NCI-H2196 treated with DMSO at 0.1 percent for 48 hours (cell line): ENCODE measurements at regions not wholly inside any gene's neighbourhood (a gene's known extent, or its start where the extent isn't known, plus 50 kb on each side); places are given as distances from the start of the nearest gene placed in this dataset.

Experiments
- DNase-seq: peaks from one replicate; lab custom pipeline; 2025; ENCODE audit not compliant: unreplicated experiment; lab: John Stamatoyannopoulos, UW

DNA sequence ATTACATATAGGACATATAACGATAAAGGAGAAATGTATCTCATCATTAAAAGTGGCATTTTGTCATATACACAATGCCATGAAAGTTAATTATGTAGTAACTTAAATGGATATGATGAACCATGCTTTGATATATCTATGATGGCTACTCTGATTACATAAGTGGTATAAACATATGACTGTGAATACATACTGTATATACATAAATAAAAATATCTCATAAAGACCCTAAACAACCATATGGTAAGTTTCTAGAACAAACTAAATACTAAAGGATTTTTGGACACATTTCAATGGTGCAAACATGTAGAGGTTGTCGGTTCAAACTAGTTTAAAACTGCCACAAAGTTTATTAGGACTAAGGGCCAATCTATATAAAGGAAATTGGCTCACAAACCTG is 849.6 kb upstream of the INTU start:
- DNase-seq = no peak

DNA sequence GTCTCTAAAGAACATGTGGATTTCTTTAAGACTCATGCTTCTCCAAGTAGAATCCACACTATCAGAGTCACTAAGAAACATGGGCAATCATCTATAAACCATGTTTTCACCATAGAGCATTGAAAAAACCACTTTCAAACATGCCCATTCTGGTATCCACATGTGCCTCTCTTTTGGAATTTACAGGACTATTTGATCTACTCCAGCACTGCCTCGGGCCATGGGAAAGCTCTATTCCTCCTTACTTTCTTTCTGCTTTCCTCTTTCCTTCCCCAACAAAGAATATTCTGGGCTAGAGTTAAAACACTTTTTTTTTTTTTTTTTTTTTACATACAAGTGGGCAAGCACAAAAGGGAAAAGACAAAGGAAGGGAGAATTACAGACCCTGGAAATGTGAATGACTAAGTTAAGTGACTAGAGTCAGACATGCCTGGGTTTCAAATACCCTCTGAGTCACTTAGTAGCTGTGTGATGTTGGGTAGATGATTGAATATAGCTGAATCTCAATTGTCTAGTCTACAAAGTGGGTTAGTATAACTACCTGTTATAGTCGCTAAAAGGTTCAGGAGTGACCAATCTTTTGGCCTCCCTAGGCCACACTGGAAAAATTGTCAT is 847.7 kb upstream of the INTU start:
- DNase-seq = no peak

- no peak for DNase-seq
Observed at GRCh38 chr4:126790633-126791032, 842.1 kb upstream of the INTU start.

DNA sequence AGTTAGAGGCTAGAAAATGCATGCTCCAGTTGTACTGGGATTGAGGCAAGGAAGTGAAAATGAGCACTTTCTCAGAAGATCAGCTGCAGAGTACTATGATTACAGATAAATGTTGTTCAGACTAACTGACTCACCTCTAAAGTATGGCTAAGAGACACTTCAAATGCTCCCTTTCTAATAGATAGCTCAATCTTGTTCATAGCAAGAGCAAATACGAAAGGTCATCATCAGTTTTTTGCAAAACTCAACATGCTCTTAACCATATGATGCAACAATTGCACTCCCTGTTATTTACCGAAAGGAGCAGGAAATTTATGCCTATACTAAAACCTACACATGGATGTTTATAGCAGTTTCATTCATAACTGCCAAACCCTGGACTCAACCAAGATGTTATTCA is 838.4 kb upstream of the INTU start:
- no peak for DNase-seq

DNA sequence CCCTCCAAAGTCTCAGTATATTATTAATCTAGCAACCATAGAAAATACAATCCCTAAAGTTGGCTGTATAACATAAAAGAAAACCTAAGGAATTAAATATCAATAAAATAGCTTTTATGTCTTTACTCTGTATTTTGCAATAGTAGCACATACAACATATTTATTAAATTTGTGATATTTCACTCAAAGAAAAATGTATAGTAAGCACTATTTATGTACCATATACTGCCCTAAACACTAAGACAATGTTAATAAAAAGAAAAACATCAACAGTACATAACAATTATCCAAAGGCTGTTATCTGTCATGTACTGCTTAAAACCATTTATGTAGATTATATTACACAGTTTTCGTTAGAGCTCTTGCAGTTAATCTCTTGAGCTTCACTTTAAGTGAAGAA is 834.5 kb upstream of the INTU start:
- no peak for DNase-seq

DNA sequence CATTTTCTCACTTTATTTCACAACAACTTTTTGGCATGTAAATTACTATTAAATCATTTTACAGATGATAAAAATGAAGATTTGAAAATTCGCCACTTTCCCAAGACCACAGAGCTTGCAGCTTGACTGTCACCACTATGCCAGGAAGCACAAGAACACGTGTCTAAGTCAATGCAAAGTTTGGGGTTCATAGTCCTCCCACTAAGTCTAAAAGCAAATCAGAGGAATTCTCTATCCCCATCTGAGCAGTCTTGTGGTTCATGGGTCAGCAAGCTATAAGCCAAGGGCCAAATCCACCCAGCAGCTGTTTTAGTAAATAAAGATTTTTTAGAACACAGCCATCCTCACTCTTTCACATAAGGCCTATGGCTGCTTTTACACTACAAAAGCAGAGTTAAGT is 833.3 kb upstream of the INTU start:
- DNase-seq = no peak

DNA sequence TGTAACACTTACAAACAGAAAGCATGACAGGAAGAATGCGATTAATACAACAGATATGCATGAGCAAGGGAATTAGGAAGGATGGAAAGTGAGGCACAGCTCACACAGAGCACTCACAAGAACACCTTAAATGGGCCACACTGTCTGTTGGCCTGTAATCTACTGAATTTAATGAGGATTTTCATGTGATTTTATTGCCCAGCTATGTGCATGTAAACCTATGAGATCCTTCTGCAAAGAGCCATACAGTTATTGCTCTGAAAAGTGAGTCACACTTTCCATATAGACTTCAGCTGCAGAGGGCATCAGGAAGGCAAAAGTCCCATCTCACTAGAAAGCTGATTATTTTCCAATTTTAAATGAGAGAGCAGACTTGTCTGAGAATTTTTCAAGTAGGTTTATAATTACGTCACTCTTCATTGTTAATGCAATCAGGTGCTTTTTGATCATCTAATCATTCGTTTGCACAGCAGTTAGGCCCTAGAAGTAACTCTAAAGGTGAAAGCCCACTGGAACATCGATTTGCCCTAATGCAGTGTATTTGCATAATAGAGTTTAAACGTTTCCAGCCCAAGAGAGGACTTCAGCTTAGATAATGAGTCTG is 832.7 kb upstream of the INTU start:
- DNase-seq = no peak

DNA sequence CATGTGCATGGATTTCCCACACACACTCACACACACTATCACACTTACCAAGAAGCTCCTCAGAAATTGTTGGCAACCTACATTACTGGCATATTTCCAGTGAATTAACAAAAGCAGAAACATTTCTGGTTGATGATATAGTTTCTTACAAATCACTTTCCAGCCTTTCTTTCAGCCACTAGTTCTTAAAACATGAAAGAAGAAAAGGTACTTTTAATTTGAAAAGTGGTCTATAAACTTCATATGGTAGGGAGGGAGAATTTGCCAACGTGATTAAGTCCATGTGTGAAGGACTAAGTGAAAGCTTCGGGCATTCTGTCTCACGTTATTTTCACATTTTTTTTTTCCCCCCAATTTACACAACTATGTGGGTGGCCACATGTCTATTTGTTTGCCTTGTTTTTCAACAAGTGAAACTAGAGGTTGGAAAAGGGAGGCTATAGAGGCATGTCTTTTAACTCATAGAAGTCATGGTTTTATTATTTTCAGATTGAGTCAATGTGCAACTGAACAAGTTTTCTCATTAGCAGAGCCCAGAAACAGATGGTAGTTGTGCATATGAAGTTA is 832.1 kb upstream of the INTU start:
- no peak for DNase-seq

GRCh38 chr4:126807132-126807531 is 825.6 kb upstream of the INTU start:
- no peak for DNase-seq

- DNase-seq = no peak
Observed at GRCh38 chr4:126812076-126812475, 820.7 kb upstream of the INTU start.

GRCh38 chr4:126820631-126821030 is 812.1 kb upstream of the INTU start:
- DNase-seq = no peak

GRCh38 chr4:126821152-126821551 is 811.6 kb upstream of the INTU start:
- no peak for DNase-seq

DNA sequence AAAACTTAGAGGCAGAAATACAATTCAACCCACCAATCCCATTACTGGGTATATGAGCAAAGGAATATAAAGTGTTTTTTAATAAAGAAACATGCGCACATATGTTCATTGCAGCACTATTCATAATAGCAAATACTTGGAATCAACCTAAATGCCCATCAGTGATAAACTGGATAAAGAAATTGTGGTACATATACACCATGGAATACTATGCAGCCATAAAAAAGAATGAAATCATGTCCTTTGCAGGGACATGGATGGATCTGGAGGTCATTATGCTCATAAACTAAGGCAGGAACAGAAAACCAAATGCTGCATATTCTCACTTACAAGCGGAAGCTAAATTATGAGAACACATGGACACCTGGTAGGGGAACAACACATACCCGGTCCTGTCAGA is 807.7 kb upstream of the INTU start:
- DNase-seq = no peak

DNA sequence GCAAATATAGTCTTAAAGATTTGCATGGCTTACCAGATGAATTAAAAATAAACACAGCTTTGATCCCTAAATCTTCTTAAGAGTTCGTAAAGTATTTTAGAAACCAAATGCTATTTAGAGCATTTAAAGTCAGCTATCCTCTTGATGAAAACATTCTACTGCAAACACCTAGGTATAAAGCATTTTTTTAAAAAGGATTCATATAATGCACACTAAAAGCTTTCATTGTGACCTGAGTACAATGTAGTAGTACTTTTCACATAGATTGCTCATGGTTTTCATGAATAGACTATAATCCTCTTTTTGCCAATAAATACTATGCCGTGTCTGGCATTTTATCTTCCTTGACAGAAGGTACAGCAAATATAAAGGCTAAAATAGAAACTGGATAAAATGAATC is 805.1 kb upstream of the INTU start:
- no peak for DNase-seq

DNA sequence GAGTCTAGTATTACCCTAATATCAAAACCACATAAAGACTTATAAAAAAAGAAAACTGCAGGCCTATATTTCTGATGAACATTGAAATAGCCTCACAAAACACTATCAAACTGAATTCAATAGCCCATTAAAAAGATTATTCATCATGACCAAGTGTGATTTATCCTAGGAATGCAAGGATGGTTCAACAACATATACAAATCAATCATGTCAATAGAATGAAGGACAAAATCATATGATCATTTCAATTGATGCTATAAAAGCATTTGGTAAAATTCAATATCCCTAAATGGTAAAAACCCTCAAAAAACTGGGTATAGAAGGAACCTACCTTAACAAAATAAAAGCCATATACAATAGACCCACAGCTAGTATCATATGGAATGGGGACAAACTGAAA is 797.9 kb upstream of the INTU start:
- no peak for DNase-seq

DNA sequence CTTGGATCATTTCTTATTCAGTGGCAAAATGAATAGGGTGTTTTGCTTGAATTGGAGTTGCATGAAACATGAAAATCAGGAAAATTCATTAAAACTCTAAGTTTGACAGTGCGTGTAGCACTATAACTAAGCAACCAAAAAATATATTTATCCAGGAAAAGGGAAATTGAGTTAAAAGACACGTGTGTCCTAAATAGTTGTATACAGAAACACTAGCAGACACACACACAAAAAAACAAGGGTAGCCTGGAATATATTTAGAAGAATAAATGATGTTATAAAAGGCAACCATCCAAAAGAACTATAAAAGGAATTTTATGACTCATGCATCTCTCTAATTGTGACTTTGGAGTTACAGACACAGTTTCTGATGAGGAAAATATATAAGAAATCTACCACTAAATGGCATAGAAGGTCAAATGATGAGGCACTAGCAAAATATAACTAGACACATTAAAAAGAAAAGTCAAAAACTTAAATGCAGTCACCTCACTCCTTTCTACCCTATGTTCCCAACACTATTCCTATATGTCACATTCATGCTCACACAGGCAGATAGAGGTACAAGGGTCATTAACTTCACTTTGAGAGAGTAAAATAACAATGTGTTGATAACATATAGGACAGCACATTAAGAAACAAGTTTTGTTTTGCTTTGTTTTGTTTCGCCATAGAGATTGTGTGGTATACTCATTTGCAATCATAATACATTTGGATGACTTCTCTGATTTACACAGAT is 793.6 kb upstream of the INTU start:
- DNase-seq = no peak

GRCh38 chr4:126843492-126844067 is 789.2 kb upstream of the INTU start:
- DNase-seq = no peak

DNA sequence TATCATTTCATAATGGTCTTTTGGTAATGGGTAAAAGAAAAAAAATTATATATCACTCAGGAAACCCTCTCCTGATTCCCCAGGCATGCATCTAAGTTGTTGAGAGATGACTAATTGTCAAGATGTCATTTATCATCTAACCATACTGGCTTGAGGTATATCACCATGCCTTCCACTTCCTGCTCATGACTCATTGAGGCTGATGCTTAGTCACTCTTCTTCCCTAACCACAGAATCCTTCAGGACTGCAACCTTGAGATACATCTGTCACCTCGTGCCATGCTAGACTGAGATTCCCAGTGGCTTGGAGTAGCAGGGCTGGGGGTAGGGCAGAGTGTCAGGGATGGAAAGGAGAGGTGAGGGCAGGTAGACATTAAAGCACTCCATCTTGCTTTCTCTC is 782.5 kb upstream of the INTU start:
- no peak for DNase-seq

- no peak for DNase-seq
Observed at GRCh38 chr4:126851391-126851790, 781.4 kb upstream of the INTU start.

GRCh38 chr4:126853715-126854114 is 779.0 kb upstream of the INTU start:
- DNase-seq = no peak

DNA sequence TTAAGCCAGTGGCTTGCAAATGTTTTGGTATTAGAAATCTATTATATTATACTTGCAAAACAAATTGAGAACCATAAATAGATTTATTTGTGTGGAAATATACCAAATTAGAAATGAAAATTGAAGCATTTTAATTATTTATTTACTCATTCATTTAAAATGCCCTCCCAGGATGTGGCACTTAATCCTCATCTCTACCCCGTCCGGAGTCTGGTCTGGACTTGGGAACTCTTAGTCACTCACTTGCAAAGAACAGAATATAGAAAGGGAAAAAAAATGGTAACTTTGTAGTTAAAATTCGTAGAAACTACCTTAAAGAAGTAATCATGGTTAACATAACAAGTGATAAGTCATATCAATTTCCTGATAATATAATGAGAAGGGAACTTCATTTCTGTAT is 775.9 kb upstream of the INTU start:
- no peak for DNase-seq

DNA sequence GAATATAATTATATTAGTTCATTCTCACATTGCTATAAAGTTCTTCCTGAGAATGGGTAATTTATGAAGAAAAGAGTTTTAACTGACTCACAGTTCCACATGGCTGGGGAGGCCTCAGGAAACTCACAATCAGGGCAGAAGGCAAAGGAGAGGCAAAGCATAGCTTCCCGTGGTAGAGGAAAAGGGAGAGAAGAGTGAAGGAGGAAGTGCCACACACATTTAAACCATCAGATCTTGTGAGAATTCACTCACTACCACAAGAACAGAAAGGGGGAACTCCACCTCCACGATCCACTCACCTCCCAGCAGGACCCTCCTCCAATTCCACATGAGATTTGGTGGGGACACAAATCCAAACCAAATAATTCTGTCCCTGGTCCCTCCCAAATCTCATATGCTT is 773.4 kb upstream of the INTU start:
- DNase-seq = no peak
